GM18870 (cell line): ENCODE measurements at regions not wholly inside any gene's neighbourhood (a gene's known extent, or its start where the extent isn't known, plus 50 kb on each side); places are given as distances from the start of the nearest gene placed in this dataset.
"Not testable (repeated sequence)": the region's sequence is repeated elsewhere in the genome, so short reads cannot be mapped to it uniquely, and the experiment has no call there.

Experiments
- ATAC-seq: cut with Tn5 transposase; IDR thresholded peaks from one replicate; pipeline ENCODE4 v1.9.1; 2021; ENCODE audit warnings: moderate library complexity; ENCODE audit not compliant: unreplicated experiment

DNA sequence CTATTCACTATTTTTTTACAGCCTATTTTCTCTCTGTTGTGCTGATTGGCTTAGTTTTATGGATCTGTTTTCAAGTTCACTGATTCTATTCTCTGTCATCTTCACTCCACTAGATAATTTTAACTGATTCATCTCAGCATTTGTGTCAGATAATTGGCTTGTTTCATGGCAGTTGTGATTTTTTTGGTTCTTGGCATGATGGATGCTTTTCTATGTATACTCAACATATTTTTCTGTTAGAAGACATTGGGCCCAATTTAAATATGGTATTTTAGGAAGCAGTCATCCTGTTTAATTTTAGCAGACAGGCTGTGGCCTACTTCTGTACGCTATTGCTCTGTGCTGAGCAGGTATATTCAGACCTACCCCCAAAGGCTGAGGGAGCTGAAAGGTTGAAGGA lies 1865.3 kb upstream of the ACO1 start:
- no peak for ATAC-seq

DNA sequence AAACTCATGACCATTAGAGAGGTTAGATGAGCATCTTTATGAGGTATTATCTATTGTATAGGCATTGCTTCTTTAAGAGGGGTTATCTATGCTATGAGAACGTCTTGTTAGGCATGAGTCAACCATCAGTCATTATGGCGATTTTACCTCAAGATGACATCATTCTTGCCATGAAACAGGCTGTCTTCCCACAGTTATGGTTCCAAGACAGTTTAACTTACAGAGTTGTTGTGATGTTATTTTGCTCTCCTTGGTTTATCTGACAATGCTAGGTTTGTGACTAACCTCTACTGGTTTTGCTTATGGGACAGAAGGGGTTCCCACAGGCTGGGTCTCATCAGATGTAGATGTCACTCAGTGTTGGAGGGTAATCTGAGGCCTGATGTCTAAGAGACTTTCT lies 1864.7 kb upstream of the ACO1 start:
- ATAC-seq = no peak

DNA sequence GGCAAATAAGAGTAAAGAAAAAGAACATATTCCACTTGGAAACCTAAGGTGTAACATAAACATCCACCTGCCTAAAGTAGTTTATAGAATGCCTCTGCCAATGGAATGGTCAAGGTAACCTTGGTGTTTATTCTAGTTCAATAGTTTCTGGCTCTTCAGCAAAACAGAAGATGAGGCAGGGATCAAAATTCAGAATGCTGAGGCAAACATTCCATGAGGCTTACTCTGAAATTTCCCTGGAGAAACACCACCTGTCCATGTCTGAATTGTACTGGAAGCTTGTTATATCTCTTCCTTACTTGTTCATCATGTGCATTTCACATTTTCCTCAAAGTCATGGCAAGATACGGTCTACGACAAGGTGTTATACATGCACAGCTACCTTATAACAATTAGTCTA lies 1862.4 kb upstream of the ACO1 start:
- no peak for ATAC-seq

DNA sequence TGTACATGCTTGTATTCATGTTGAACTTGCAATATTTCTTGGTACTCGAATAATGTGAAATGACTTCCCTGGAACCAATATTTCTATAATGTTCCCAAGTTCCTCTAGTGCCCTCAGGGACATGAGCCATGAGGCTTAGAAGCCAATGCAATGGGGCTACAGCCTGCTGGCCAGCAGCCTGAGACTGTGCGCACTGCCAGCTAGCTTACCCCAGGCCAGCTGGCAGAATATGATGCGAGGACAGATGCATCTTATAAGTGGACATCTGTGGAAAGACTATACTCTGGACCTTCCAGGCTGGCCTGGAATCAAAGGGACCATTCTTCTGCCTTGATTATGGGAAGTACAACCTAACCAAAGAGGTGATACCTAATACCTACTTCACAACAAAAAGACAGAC lies 1862.0 kb upstream of the ACO1 start:
- no peak for ATAC-seq

DNA sequence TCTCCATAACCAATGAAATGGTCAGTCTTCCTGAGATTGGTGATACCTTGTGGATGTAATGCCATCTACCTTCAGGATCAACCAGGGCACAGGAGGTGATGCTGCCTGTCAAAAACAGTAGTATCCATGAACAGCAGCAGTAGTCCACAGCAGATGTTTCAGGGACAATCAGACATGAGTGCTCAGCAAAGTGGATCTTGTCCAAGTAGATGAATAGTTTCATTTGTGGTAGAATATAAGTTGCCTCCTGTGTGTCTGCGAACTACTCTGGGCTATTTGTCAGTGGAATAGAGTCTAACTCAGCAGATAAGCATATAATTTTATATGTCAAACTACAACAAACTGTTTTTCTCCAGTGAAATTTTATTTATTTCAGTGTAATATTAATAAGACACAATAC lies 1860.1 kb upstream of the ACO1 start:
- ATAC-seq = no peak

DNA sequence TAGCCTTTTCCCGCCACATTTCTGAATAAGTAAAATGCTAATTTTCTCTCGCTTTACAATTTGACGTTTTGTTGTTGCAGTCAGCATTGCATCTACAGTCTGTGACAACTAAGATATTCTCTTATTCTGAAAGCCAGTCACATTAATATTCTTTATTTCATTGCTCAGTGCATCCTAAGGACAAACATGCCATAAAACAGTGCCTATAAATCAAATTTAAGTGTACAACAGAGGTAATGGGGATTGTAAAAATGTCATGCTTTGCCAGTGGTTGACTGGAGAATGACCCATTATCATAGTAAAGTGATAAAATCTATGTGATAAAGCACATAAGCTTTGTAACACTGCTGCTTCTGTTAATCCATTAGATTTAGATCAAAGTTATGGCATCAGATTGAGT lies 1850.0 kb upstream of the ACO1 start:
- ATAC-seq = no peak

DNA sequence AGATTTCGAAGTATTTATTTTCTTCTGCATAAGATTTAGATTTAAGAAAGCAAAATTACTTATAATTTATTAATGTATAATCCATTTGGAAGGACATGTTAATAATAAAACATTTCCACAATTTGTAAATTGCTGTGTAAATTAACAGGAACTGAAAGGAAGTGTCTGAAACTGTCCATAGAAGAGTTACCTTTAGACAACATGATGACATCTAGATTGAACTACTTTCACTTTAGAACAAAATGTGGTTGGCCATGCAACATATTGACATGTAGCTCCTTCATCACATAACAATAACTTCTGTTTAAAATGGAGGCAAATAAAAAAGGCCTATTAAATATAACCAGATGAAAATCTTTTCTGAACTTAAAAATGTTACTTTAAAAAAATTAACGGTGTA lies 1849.5 kb upstream of the ACO1 start:
- ATAC-seq = no peak

DNA sequence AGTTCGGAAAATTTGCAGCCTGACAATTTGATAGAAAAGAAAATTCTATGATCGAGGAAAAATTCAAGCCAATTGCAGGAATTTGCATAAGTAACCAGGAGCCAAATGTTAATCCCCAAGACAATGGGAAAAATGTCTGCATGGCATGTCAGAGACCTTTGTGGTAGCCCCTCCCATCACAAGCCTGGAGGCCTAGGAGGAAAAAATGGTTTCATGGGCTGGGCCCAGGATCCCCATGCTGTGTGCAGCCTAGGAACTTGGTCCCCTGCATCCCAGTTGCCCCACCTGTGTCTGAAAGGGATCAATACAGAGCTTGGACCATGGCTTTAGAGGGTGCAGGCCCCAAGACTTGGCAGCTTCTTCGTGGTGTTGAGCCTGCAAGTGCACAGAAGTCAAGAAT lies 1847.9 kb upstream of the ACO1 start:
- no peak for ATAC-seq

DNA sequence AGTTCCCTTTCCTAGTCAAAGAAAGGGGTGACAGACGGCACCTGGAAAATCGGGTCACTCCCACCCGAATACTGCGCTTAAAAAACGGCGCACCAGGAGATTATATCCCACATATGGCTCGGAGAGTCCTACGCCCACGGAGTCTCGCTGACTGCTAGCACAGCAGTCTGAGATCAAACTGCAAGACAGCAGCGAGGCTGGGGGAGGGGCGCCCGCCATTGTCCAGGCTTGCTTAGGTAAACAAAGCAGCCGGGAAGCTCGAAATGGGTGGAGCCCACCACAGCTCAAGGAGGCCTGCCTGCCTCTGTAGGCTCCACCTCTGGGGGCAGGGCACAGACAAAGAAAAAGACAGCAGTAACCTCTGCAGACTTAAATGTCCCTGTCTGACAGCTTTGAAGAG lies 1844.7 kb upstream of the ACO1 start:
- ATAC-seq = not testable (repeated sequence)

DNA sequence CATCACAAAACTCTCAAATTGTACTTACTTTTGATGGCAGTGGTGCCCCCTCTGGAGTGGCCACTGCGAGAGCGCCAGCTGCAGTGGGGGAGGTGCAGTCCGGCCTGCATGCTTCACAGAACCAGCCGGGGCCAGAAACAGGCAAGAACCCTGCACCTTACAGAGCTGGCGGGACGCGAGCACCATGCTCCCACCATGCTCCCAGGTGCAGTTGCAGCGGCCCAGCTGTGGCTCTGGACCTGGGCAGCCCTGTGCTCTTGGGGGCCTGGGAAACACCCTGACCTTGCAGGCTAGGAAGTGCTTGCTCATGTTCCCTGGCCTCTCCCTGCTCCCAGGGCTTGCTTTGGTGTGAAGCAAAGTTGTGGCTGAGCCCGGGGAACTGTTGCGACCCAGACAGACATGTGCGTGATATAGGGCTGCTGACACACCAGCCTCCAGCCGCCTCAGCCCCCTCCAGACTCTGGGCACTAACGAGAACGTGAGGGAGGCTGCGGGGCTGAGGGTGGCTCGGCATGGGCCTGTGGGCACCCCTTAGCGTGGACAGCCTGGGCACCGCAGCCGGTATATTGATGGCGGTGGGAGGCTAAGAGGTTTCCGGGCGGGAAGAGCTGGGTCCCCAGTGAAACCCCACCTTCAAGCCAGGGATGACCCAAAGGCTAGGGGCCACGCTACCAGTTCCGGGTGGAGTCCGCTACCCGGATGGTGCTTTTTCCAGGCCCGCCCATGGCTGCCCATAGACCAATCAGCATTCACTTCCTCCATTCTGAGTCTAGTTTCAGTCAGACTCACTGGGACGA lies 1809.9 kb upstream of the ACO1 start:
- ATAC-seq = no peak

DNA sequence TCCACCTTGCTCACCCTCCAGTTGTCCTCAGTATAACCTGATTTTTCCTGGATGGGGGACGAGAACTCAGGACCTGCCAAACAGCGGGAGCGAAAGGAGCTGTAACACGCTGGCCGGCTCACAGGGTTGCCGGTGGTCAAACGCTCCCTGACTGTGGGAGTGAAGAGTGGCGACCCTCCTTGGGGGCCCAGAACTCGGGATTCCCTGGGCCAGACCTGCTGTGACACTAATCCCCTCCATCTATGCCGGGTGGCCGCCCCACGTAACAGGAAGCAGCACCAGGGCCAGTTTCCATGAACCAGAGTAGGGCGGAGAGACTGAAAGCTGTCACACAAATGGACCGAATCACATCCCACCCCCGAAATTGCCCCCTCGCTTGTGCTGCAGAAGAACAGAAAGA lies 1809.2 kb upstream of the ACO1 start:
- ATAC-seq = no peak

DNA sequence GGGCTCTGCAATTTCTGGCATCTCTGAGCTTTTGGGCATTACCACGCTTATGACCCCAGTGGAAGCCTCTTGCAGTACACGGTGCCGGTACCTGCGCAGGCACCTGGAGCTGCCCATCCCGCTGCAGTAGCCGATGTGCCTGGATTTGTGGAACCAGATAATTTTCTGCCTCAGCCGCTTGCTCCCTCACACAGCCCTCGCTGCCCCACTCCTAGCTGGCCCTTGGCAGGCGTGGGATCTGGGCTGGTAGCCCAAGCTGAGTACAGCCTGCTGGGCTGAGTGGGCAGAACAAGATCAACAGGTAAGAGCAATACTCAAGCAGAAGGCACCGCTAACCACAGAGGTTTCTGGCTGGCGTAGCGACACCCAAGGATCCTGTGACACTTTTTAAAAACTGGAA lies 1808.8 kb upstream of the ACO1 start:
- no peak for ATAC-seq

DNA sequence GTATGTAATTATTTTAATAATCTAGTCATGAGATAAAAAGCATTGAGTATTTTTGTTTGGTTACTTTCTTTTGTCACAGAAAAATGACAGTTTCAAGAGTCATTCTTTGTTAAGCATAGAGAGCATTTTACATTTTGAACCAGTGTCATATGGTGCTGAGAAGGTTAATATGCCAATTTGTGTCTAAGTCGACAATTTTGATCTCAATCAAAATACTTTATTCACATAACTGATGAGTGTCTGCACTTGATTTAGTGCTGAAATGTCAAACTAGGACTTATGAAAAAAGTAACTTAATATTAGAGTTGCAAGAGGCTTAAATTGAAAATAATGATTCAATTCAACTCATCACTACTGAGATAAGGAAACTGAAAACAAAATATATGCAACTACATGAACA lies 1804.6 kb upstream of the ACO1 start:
- ATAC-seq = no peak

DNA sequence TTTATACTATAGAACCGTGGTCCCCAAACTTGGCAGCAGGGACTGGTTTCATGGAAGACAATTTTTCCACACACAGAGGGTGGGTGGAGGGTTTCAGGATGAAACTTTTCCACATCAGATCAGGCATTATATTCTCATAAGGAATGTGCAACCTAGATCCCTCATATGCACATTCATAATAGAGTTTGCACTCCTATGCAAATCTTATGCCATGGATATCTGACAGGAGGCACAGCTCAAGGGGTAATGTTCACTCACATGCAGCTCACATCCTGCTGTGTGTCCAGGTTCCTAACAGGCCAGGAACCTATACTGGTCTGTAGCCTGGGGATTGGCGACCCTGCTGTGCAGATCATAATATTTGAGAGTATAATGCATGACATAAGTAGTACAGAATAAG lies 1802.2 kb upstream of the ACO1 start:
- ATAC-seq = no peak

DNA sequence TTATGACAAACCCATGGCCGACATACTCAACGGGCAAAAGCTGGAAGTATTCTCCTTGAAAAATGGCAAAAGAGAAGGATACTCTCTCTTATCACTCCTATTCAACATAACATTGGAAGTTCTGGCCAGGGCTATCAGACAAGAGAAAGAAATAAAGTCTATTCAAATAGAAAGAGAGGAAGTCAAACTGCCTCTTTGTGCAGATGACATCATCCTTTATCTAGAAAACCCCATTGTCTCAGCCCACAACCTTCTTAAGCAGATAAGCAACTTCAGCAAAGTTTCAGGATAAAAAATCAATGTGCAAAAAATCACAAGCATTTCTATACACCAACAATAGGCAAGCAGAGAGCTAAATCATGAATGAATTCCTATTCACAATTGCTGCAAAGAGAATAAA lies 1799.9 kb upstream of the ACO1 start:
- ATAC-seq = no peak

DNA sequence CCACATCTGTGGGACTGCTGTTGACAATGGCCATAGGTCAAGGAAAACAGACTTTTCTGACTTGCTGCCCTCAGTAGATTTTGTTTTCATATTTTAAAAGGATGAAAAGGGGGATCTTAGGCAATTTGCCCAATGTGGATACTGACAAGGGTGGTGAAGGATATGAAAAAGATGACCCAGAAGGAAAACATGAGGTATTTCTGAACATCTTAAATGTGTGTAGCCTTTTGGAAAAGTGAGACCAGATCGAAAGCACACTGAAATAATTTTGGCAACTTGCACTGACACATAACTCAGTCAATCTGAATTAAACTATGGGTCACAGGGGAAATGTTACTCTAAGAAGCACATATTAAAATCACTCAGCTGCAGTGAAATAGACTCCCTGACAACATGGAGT lies 1793.0 kb upstream of the ACO1 start:
- ATAC-seq = no peak

DNA sequence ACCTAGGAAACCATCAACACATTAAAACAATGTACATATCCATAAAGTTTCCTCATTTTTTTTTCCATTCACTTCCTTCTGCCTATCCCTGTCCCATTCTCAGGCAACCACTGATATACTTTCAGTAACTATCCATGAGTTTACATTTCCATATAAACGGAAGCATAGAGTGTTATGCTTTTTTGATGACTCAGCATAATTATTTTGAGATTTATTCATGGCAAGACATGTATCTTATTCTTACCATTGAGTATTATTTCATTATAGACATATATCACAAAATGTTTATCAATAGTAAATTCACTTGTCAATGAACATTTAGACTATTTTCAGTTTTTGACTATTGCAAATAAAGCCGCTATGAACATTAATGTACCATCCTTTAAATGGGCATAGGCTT lies 1786.8 kb upstream of the ACO1 start:
- ATAC-seq = no peak

DNA sequence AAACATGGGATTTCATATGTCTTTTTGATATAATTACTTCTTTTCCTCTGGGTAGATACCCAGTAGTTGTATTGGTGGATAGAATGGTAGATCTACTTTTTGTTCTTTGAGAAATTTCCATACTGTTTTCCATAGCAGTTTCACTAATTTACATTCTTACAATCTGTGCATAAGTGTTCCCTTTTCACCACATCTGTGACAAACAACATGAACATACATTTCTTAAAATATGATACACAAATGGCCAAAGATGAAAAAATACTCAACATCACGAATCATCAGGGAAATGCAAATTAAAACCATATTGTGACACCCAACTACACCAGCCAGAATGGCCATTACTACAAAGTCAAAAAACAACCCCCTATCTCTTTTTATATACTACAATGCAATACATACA lies 1778.5 kb upstream of the ACO1 start:
- ATAC-seq = no peak

DNA sequence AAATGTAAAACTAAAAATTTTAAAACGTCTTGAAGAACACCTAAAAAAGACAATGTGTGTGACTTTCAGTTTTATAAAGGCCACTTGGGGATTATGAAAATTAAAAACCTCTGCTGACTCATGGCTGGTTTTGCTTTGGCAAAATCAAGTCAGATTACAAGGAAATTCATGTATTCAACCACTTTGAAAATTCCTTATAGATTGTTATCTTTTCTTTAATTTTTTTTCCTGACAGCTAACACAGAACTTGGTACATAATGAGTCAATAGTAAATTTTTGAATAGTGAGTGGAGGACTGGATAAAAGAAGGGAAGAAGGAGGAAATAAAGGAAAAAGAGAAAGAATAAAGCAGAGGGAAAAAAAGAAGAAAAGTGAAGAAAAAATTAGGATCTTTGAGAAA lies 1774.7 kb upstream of the ACO1 start:
- no peak for ATAC-seq

DNA sequence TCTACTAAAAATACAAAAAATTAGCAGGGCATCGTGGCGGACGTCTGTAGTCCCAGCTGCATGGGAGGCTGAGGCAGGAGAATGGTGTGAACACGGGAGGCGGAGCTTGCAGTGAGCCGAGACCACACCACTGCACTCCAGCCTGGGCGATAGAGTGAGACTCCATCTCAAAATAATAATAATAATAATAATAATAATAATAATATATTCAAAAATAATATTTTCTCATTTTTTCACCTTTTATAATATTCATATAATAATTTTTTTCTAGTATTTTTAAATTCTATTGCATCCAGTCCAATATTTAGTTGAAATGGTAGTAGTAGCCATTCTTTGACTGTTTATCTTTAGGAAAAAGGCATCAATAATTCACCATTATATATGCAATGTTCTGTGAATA lies 1767.7 kb upstream of the ACO1 start:
- not testable (repeated sequence) for ATAC-seq

DNA sequence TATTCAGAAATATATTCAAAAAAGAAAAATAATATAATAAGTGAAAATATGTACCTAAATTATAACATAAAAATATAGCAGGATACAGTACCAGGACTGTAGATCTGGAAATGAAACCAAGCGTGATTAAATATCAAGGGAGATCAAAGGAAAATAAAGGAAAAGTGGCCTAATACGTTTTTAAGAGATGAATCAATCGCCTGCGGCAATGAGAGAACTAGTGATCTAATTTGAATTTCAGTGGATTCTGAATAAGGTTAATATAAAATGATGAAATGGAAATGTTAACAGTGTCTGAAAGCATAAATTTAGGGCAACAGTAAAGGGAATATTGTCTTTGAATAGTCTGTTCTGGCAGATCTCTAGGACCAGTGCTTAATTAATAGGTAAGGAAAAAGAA lies 1761.9 kb upstream of the ACO1 start:
- ATAC-seq = no peak

DNA sequence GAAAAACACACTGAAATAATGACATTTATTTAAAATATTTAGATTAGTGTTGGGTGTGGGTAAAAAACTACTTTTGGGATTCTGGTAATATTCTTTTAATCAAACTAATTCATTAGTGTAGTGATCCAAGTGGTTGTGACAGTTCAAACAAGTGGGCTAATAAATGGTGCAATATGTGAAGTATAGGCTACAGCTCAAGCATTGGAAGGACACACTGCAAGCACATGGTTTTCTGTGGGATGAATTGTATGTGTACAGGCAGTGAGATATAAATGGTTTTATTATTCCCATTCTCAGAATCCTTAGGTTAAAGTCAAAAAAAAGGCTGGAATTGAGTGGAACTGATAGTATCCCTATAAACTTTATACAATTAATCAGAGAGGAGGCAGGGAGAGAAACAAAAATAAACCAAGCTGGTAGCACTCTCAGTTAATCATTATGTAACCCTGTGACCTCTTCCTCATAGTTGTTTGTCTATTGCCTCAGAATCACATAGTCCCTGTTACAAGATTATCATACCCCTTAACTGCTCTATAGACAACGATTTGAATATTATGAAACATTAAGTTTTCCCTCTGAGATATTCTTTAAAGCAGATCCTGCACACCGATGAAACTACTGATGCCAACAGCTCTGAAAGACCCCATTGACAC lies 1755.4 kb upstream of the ACO1 start:
- ATAC-seq = no peak

DNA sequence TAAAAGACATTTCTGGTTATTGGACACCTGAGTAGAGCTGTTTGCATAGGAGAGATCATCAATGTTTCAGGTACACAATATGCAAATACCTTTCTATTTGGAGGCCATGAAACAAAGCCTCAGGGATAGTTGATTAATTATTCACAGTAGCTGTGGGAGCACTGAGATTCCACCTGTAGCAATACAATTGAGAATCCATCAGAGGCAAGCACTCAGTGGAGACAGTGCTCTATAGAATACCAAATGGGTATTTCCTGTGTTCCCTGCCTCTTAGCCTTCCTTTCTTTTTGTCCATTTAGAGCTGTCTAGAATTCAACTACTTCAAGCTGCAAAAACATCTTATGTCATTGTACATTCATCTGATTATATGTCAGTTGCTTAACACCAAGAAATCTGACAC lies 1754.0 kb upstream of the ACO1 start:
- no peak for ATAC-seq
